ENCODE measurements at regions not wholly inside any gene's neighbourhood (a gene's known extent, or its start where the extent isn't known, plus 50 kb on each side); places are given as distances from the start of the nearest gene placed in this dataset.

- no peak for TF ChIP-seq CTCF (IDR thresholded peaks at IDR 0.05)
- TF ChIP-seq FOXJ3 (CRISPR knock-in tag; IDR thresholded peaks at IDR 0.05; ENCODE audit: borderline replicate concordance), result no peak
- TF ChIP-seq ZNF423 (CRISPR knock-in tag; IDR thresholded peaks at IDR 0.05), result no peak
- no peak for TF ChIP-seq MXD4 (CRISPR knock-in tag; IDR thresholded peaks at IDR 0.05; ENCODE audit: borderline replicate concordance)
- no peak for TF ChIP-seq AR (CRISPR knock-in tag; IDR thresholded peaks at IDR 0.05)
- TF ChIP-seq, protein P1, sequence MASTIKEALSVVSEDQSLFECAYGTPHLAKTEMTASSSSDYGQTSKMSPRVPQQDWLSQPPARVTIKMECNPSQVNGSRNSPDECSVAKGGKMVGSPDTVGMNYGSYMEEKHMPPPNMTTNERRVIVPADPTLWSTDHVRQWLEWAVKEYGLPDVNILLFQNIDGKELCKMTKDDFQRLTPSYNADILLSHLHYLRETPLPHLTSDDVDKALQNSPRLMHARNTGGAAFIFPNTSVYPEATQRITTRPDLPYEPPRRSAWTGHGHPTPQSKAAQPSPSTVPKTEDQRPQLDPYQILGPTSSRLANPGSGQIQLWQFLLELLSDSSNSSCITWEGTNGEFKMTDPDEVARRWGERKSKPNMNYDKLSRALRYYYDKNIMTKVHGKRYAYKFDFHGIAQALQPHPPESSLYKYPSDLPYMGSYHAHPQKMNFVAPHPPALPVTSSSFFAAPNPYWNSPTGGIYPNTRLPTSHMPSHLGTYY (CRISPR knock-in tag; IDR thresholded peaks at IDR 0.05), result no peak
Measured at GRCh38 chr20:22495172-22495571, 89.2 kb downstream of the FOXA2 start.
